HepG2 (cell line): ENCODE measurements at regions not wholly inside any gene's neighbourhood (a gene's known extent, or its start where the extent isn't known, plus 50 kb on each side); places are given as distances from the start of the nearest gene placed in this dataset.

Experiments used
- POLR2A ChIP-seq, 2 experiments: IDR thresholded peaks; 2 replicates each; pipeline ENCODE4 v1.6.1; 2011; ENCODE audit warnings: low read depth in 2 of 2, low read length in 2 of 2, mild to moderate bottlenecking in 1 of 2, moderate library complexity in 1 of 2; ENCODE audit not compliant: insufficient read depth in 1 of 2
- POLR2AphosphoS5 ChIP-seq: IDR thresholded peaks from 2 replicates; pipeline ENCODE4 v1.6.1; 2012; ENCODE audit warnings: low read depth, low read length
- SIX1 ChIP-seq: sonication (generic); formaldehyde crosslinking; IDR thresholded peaks from 2 replicates; pipeline ENCODE4 v1.4.0; 2020; ENCODE audit warnings: missing genetic modification reagents, borderline replicate concordance
- SP4 ChIP-seq: sonication (generic); formaldehyde crosslinking; IDR thresholded peaks from 2 replicates; pipeline ENCODE4 v1.8.1; 2023; ENCODE audit warnings: mild to moderate bottlenecking, missing genetic modification reagents
- SRSF1 ChIP-seq: fragments of 200-400 bp; formaldehyde crosslinking; optimal IDR thresholded peaks from 2 replicates; pipeline ENCODE3; 2017; ENCODE audit warnings: mild to moderate bottlenecking, low read depth, low read length, moderate library complexity
- TBP ChIP-seq: sonication (generic); formaldehyde crosslinking; IDR thresholded peaks from 2 replicates; pipeline ENCODE4 v1.5.0; 2020; ENCODE audit warnings: missing genetic modification reagents
- TF ChIP-seq, protein P1 (sequence below): sonication (generic); formaldehyde crosslinking; IDR thresholded peaks from 2 replicates; pipeline ENCODE4 v1.5.0; 2020; ENCODE audit warnings: mild to moderate bottlenecking, missing genetic modification reagents, moderate library complexity
- TF ChIP-seq, protein P2 (sequence below): sonication (generic); formaldehyde crosslinking; IDR thresholded peaks from 2 replicates; pipeline ENCODE4 v1.4.0; 2020; ENCODE audit warnings: missing genetic modification reagents, borderline replicate concordance
- TF ChIP-seq, protein P3 (sequence below): sonication (generic); formaldehyde crosslinking; IDR thresholded peaks from 2 replicates; pipeline ENCODE4 v1.8.0; 2023; ENCODE audit warnings: mild to moderate bottlenecking, missing genetic modification reagents
- TF ChIP-seq, protein P4 (sequence below): fragments of 450-650 bp; IDR thresholded peaks from 2 replicates; pipeline ENCODE4 v1.6.1; 2017; ENCODE audit warnings: mild to moderate bottlenecking
- TF ChIP-seq, protein P5 (sequence below), 2 experiments: IDR thresholded peaks; 2 replicates each; pipeline ENCODE4 v1.6.1; 2011 to 2012; ENCODE audit warnings: low read length in 2 of 2, borderline replicate concordance in 1 of 2, low read depth in 1 of 2, mild to moderate bottlenecking in 1 of 2, moderate library complexity in 1 of 2

DNA sequence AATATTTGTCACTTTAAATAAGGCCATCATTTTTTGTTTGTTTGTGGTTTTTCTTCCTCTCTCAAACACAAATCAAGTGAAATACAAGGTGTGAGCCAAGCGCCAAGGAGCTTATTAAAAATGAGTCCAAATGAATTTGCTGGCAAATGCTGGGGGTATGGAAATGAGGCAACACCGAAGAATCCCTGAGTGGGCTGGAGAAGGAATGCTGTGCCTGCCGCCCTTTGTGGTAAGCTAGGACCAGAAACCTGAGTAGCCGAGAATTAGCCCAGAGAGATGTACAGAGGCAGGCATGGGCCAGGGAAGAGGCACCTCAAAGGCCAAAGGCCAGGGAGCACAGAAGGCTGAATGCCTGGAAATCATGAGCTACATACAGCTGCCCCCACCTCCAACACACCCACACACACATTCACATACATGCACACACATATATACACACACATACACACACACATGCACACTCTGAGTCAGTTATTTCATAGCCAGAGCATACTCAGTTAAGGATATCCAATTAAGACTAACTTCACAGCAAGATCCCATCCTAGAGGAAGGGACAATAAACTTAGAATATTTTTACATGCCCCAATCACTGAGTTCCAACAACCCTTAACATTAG, 266.1 kb upstream of the DYNLRB2 start:
- TF ChIP-seq, protein P1, sequence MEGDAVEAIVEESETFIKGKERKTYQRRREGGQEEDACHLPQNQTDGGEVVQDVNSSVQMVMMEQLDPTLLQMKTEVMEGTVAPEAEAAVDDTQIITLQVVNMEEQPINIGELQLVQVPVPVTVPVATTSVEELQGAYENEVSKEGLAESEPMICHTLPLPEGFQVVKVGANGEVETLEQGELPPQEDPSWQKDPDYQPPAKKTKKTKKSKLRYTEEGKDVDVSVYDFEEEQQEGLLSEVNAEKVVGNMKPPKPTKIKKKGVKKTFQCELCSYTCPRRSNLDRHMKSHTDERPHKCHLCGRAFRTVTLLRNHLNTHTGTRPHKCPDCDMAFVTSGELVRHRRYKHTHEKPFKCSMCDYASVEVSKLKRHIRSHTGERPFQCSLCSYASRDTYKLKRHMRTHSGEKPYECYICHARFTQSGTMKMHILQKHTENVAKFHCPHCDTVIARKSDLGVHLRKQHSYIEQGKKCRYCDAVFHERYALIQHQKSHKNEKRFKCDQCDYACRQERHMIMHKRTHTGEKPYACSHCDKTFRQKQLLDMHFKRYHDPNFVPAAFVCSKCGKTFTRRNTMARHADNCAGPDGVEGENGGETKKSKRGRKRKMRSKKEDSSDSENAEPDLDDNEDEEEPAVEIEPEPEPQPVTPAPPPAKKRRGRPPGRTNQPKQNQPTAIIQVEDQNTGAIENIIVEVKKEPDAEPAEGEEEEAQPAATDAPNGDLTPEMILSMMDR (CRISPR knock-in tag), result no peak
- TF ChIP-seq, protein P2, sequence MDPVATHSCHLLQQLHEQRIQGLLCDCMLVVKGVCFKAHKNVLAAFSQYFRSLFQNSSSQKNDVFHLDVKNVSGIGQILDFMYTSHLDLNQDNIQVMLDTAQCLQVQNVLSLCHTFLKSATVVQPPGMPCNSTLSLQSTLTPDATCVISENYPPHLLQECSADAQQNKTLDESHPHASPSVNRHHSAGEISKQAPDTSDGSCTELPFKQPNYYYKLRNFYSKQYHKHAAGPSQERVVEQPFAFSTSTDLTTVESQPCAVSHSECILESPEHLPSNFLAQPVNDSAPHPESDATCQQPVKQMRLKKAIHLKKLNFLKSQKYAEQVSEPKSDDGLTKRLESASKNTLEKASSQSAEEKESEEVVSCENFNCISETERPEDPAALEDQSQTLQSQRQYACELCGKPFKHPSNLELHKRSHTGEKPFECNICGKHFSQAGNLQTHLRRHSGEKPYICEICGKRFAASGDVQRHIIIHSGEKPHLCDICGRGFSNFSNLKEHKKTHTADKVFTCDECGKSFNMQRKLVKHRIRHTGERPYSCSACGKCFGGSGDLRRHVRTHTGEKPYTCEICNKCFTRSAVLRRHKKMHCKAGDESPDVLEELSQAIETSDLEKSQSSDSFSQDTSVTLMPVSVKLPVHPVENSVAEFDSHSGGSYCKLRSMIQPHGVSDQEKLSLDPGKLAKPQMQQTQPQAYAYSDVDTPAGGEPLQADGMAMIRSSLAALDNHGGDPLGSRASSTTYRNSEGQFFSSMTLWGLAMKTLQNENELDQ (CRISPR knock-in tag), result no peak
- TF ChIP-seq, protein P3, sequence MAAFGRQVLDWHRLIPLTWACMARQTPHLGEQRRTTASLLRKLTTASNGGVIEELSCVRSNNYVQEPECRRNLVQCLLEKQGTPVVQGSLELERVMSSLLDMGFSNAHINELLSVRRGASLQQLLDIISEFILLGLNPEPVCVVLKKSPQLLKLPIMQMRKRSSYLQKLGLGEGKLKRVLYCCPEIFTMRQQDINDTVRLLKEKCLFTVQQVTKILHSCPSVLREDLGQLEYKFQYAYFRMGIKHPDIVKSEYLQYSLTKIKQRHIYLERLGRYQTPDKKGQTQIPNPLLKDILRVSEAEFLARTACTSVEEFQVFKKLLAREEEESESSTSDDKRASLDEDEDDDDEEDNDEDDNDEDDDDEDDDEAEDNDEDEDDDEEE (CRISPR knock-in tag), result no peak
- TF ChIP-seq TBP (CRISPR knock-in tag) (no peak), POLR2A (IDR thresholded peaks at IDR 0.05; ENCODE audit: insufficient read depth in 1 of 2, low read depth in 2 of 2, low read length in 2 of 2) (no peak), POLR2AphosphoS5 (no peak), SRSF1 (no peak), SIX1 (CRISPR knock-in tag) (no peak), SP4 (CRISPR knock-in tag) (no peak)
- TF ChIP-seq, protein P4, sequence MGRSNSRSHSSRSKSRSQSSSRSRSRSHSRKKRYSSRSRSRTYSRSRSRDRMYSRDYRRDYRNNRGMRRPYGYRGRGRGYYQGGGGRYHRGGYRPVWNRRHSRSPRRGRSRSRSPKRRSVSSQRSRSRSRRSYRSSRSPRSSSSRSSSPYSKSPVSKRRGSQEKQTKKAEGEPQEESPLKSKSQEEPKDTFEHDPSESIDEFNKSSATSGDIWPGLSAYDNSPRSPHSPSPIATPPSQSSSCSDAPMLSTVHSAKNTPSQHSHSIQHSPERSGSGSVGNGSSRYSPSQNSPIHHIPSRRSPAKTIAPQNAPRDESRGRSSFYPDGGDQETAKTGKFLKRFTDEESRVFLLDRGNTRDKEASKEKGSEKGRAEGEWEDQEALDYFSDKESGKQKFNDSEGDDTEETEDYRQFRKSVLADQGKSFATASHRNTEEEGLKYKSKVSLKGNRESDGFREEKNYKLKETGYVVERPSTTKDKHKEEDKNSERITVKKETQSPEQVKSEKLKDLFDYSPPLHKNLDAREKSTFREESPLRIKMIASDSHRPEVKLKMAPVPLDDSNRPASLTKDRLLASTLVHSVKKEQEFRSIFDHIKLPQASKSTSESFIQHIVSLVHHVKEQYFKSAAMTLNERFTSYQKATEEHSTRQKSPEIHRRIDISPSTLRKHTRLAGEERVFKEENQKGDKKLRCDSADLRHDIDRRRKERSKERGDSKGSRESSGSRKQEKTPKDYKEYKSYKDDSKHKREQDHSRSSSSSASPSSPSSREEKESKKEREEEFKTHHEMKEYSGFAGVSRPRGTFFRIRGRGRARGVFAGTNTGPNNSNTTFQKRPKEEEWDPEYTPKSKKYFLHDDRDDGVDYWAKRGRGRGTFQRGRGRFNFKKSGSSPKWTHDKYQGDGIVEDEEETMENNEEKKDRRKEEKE, result no peak
- TF ChIP-seq, protein P5, sequence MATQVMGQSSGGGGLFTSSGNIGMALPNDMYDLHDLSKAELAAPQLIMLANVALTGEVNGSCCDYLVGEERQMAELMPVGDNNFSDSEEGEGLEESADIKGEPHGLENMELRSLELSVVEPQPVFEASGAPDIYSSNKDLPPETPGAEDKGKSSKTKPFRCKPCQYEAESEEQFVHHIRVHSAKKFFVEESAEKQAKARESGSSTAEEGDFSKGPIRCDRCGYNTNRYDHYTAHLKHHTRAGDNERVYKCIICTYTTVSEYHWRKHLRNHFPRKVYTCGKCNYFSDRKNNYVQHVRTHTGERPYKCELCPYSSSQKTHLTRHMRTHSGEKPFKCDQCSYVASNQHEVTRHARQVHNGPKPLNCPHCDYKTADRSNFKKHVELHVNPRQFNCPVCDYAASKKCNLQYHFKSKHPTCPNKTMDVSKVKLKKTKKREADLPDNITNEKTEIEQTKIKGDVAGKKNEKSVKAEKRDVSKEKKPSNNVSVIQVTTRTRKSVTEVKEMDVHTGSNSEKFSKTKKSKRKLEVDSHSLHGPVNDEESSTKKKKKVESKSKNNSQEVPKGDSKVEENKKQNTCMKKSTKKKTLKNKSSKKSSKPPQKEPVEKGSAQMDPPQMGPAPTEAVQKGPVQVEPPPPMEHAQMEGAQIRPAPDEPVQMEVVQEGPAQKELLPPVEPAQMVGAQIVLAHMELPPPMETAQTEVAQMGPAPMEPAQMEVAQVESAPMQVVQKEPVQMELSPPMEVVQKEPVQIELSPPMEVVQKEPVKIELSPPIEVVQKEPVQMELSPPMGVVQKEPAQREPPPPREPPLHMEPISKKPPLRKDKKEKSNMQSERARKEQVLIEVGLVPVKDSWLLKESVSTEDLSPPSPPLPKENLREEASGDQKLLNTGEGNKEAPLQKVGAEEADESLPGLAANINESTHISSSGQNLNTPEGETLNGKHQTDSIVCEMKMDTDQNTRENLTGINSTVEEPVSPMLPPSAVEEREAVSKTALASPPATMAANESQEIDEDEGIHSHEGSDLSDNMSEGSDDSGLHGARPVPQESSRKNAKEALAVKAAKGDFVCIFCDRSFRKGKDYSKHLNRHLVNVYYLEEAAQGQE (IDR thresholded peaks at IDR 0.05; ENCODE audit: borderline replicate concordance in 1 of 2, low read depth in 1 of 2, low read length in 2 of 2), result no peak
